Mammary epithelial cell (primary cell): ENCODE measurements at regions not wholly inside any gene's neighbourhood (a gene's known extent, or its start where the extent isn't known, plus 50 kb on each side); places are given as distances from the start of the nearest gene placed in this dataset.

ENCODE experiments used
- CTCF ChIP-seq, 2 donors: IDR thresholded peaks in 1 of 2; conservative IDR thresholded peaks in 1 of 2; 2 replicates each; pipeline ENCODE4 v1.5.1; 2011 to 2012; ENCODE audit warnings: inconsistent platforms in 2 of 2, low read length in 2 of 2, mild to moderate bottlenecking in 2 of 2, control low read depth in 1 of 2, low read depth in 1 of 2; ENCODE audit not compliant: insufficient read depth in 1 of 2; ENCODE audit errors: extremely low read depth in 1 of 2
- EZH2 ChIP-seq: IDR thresholded peaks from 2 replicates; pipeline ENCODE4 v1.6.1; 2012; ENCODE audit warnings: low read length, inconsistent platforms, borderline replicate concordance

DNA sequence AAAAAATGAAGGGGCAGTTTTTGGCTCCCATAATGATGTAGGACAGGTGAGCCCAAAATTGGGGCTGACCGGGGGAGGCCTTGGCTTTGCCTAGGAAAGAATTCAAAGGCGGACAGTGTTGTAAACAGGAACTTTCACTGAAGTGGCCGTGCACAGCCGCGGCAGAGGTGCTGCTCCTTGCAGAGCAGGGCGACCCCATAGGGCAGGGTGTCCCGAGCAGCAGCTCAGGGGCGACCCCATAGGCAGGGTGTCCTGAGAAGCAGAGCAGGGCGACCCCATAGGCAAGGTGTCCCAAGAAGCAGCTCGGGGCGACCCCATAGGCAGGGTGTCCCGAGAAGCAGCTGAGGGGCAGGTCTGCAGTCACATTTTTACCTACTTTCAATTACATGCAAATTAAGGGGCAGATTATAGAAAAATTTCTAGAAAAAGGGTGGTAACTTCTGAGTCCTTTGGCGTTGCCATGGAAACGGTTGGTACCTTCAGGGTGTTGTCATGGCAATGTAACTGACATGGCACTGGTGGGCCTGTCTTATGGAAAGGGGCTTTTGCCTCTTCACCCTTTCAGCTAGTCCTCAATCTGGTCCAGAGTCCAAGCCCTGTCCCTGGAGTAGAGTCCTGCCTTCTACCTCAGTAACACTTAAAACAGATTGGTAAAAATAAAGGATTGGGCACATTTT, 134.5 kb downstream of the FBXO15 start:
- TF ChIP-seq EZH2 (no peak), CTCF (conservative IDR thresholded peaks at IDR 0.05 in 1 of 2, IDR thresholded peaks at IDR 0.05 in 1 of 2; ENCODE audit: extremely low read depth in 1 of 2, insufficient read depth in 1 of 2, low read depth in 1 of 2, low read length in 2 of 2) (no peak)
